ENCODE measurements at regions not wholly inside any gene's neighbourhood (a gene's known extent, or its start where the extent isn't known, plus 50 kb on each side); places are given as distances from the start of the nearest gene placed in this dataset.

- DNase-seq (ENCODE audit: low read depth): no peak
These were observed 183.1 kb downstream of the ZNF330 start for GRCh38 chr4:141403782-141404181.

GRCh38 chr4:141406237-141406636 lies 185.5 kb downstream of the ZNF330 start:
- no peak for DNase-seq (ENCODE audit: low read depth)

- DNase-seq (ENCODE audit: low read depth): no peak
These were observed 188.9 kb downstream of the ZNF330 start for GRCh38 chr4:141409556-141409955.

GRCh38 chr4:141410839-141411238 lies 190.1 kb downstream of the ZNF330 start:
- no peak for DNase-seq (ENCODE audit: low read depth)

- no peak for DNase-seq (ENCODE audit: low read depth)
These were observed 191.2 kb downstream of the ZNF330 start for GRCh38 chr4:141411936-141412335.

GRCh38 chr4:141413366-141413765 lies 192.7 kb downstream of the ZNF330 start:
- no peak for DNase-seq (ENCODE audit: low read depth)

- no peak for DNase-seq (ENCODE audit: low read depth)
These were observed 195.0 kb downstream of the ZNF330 start for GRCh38 chr4:141415651-141416050.

- no peak for DNase-seq (ENCODE audit: low read depth)
These were observed 195.5 kb downstream of the ZNF330 start for GRCh38 chr4:141416219-141416618.

- DNase-seq (ENCODE audit: low read depth): peak; percentile 47
These were observed 196.1 kb downstream of the ZNF330 start for GRCh38 chr4:141416677-141417363.

GRCh38 chr4:141417387-141417786 lies 196.7 kb downstream of the ZNF330 start:
- DNase-seq (ENCODE audit: low read depth): no peak

GRCh38 chr4:141425124-141425523 lies 204.4 kb downstream of the ZNF330 start:
- DNase-seq (ENCODE audit: low read depth): no peak

GRCh38 chr4:141427726-141428296 lies 207.1 kb downstream of the ZNF330 start:
- DNase-seq (ENCODE audit: low read depth): no peak

- no peak for DNase-seq (ENCODE audit: low read depth)
These were observed 206.4 kb upstream of the IL15 start for GRCh38 chr4:141429933-141430332.

GRCh38 chr4:141430686-141431085 lies 205.7 kb upstream of the IL15 start:
- DNase-seq (ENCODE audit: low read depth): no peak

GRCh38 chr4:141432000-141432712 lies 204.2 kb upstream of the IL15 start:
- no peak for DNase-seq (ENCODE audit: low read depth)

GRCh38 chr4:141435446-141436225 lies 200.7 kb upstream of the IL15 start:
- no peak for DNase-seq (ENCODE audit: low read depth)

- DNase-seq (ENCODE audit: low read depth): no peak
These were observed 197.2 kb upstream of the IL15 start for GRCh38 chr4:141439223-141439622.

GRCh38 chr4:141447761-141448160 lies 188.6 kb upstream of the IL15 start:
- no peak for DNase-seq (ENCODE audit: low read depth)

GRCh38 chr4:141448490-141448889 lies 187.9 kb upstream of the IL15 start:
- no peak for DNase-seq (ENCODE audit: low read depth)

GRCh38 chr4:141449927-141450326 lies 186.5 kb upstream of the IL15 start:
- no peak for DNase-seq (ENCODE audit: low read depth)

GRCh38 chr4:141455651-141456050 lies 180.7 kb upstream of the IL15 start:
- no peak for DNase-seq (ENCODE audit: low read depth)

- DNase-seq (ENCODE audit: low read depth): no peak
These were observed 178.7 kb upstream of the IL15 start for GRCh38 chr4:141457653-141458052.

- no peak for DNase-seq (ENCODE audit: low read depth)
These were observed 177.9 kb upstream of the IL15 start for GRCh38 chr4:141458501-141458900.

All from stromal cell of bone marrow (primary cell).